BJ (cell line): ENCODE measurements at regions not wholly inside any gene's neighbourhood (a gene's known extent, or its start where the extent isn't known, plus 50 kb on each side); places are given as distances from the start of the nearest gene placed in this dataset.

Experiments used
- CTCF ChIA-PET: fragments of 350-600 bp; formaldehyde crosslinking; extraction: SDS; loops from one replicate; lab custom pipeline; 2021; ENCODE audit warnings: antibody characterized with exemption, inconsistent platforms; lab: Yijun Ruan, JAX
- POLR2A ChIA-PET: fragments of 300-600 bp; sonication (Branson Sonifier 250); formaldehyde crosslinking; extraction: SDS; loops from one replicate; lab custom pipeline; 2021; ENCODE audit warnings: antibody characterized with exemption; lab: Charles Lee
- DNase-seq: peaks from one replicate; pipeline ENCODE4 v3.0.0-alpha.2; 2011; ENCODE audit warnings: low read depth
- H3K27me3 ChIP-seq: 2 replicates; pipeline ENCODE4 v1.6.0; 2011; ENCODE audit warnings: low read length; ENCODE audit not compliant: control insufficient read depth, insufficient read depth
- H3K36me3 ChIP-seq: 2 replicates; pipeline ENCODE4 v1.5.1; 2011; ENCODE audit warnings: low read length; ENCODE audit not compliant: control insufficient read depth, insufficient read depth
- H3K4me3 ChIP-seq: 2 replicates; pipeline ENCODE4 v1.5.1; 2011; ENCODE audit warnings: low read depth, mild to moderate bottlenecking, control low read depth, low read length
- TF ChIP-seq, protein P1 (sequence below): IDR thresholded peaks from 2 replicates; pipeline ENCODE4 v1.5.1; 2011; ENCODE audit warnings: low read depth, mild to moderate bottlenecking, control low read depth, inconsistent platforms, low read length, moderate library complexity; ENCODE audit not compliant: insufficient read depth

DNA sequence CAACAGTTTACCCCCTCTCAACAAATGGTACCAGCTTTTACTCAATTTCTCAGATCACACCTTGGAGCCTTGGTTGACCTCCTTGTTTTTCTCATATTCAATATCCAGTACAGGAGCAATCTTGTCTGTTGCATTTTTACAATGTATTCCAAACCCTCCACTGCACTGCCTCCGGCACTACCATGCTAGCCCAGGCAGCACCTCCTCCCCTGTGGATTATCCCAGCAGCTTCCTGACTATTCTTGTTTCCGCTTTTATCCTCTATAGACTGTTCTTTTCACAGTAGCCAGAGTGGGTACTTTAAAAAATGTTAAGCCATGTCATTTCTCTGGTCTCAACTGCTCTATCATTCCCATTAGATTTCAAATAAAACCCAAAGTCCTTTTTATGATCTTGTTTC is 253.4 kb upstream of the GPRIN3 start:
- CTCF ChIA-PET = interaction anchor here (1.3 kb wide), 1 partner anchor 20 kb away, joined by 3 read pairs; no protein-coding TSS in a partner anchor
- TF ChIP-seq, protein P1, sequence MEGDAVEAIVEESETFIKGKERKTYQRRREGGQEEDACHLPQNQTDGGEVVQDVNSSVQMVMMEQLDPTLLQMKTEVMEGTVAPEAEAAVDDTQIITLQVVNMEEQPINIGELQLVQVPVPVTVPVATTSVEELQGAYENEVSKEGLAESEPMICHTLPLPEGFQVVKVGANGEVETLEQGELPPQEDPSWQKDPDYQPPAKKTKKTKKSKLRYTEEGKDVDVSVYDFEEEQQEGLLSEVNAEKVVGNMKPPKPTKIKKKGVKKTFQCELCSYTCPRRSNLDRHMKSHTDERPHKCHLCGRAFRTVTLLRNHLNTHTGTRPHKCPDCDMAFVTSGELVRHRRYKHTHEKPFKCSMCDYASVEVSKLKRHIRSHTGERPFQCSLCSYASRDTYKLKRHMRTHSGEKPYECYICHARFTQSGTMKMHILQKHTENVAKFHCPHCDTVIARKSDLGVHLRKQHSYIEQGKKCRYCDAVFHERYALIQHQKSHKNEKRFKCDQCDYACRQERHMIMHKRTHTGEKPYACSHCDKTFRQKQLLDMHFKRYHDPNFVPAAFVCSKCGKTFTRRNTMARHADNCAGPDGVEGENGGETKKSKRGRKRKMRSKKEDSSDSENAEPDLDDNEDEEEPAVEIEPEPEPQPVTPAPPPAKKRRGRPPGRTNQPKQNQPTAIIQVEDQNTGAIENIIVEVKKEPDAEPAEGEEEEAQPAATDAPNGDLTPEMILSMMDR = no peak

DNA sequence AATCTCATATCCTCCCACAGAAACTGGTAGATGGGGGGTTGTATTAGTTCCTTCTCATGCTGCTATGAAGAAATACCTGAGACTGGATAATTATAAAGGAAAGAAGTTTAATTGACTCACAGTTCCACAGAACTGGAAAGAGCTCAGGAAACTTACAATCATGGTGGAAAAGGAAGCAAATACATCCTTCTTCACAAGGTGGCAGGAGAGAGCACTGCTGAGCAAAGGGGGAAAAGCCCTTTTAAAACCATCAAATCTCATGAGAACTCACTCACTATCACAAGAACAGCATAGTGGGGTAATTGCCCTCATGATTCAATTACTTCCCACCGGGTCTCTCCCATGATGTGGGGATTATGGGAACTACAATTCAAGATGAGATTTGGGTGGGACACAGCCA is 250.5 kb upstream of the GPRIN3 start:
- CTCF ChIA-PET = interaction anchor here (0.9 to 1.1 kb wide), 3 partner anchors 24 to 331 kb away, joined by 3 to 4 read pairs (median 3); no protein-coding TSS in a partner anchor
- no peak overlapping the region for H3K4me3 ChIP-seq
- no peaks in the 10 kb centered on the region for H3K36me3 ChIP-seq
- POLR2A ChIA-PET = no interaction called here
- DNase-seq = no peak
- TF ChIP-seq, protein P1 = peak; percentile 33
- H3K27me3 ChIP-seq = no peaks in the 10 kb centered on the region

More for the DNA sequence above, 253.4 kb upstream of the GPRIN3 start:
- H3K27me3 ChIP-seq = no peaks in the 10 kb centered on the region
- POLR2A ChIA-PET = no interaction called here
- no peaks in the 10 kb centered on the region for H3K36me3 ChIP-seq
- no peak for DNase-seq
- no peak overlapping the region for H3K4me3 ChIP-seq

DNA sequence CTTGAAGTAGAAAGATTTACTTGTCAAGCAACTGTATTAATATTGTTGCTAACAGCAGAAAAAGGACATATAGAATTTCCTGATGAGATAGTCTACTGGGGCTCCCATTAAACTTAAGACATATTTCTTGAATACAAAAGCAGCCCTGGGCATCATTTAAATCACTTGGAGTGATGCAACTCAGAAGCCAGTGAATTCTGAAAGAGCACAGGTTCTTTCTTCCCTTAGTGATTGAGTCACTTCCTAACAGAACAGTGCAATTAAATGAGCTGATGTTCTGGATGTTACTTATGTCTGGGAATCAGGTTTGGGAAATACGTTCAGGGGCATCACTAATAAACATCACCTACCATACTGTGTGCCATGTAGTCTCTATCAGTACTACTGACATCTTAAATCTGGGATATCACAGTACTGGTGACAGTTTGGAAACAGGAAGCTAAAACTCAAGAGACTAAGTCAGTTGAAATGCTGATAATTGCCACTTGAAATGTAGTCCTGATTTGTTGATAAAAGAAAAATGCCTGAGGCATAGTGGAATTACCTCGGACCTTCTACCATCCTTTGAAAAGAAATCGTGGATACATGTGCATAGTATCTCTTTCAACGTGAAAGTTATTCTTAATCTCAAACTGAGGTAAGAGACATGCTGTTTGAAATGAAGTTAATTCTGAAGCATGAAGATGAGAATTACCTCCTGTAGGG is 249.2 kb upstream of the GPRIN3 start:
- no peaks in the 10 kb centered on the region for H3K36me3 ChIP-seq
- CTCF ChIA-PET = no interaction called here
- TF ChIP-seq, protein P1 = no peak
- POLR2A ChIA-PET = no interaction called here
- no peaks in the 10 kb centered on the region for H3K27me3 ChIP-seq
- no peak overlapping the region for H3K4me3 ChIP-seq
- DNase-seq = no peak

DNA sequence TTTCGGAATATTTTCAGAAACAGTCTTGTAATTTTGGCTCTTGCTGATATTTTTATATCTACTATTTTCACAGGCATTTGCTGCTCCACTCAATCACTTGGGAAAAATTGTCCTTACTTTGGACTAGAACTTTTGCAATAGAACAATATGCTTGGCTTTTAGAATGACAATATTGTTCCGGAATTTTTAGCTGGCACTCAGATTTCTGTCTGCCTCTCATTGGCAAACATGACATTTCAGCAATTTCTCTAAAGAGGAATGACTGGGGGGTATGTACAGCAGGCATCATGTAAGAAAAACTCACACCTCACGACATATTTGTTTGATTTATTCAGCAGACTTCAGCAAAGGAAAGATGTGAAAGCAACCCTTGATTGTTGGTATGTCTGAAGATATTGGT is 243.6 kb upstream of the GPRIN3 start:
- Histone ChIP-seq H3K27me3 (no peaks in the 10 kb centered on the region), H3K36me3 (no peaks in the 10 kb centered on the region), H3K4me3 (no peak overlapping the region)
- no peak for DNase-seq
- ChIA-PET POLR2A (no interaction called here), CTCF (no interaction called here)
- TF ChIP-seq, protein P1 = no peak

DNA sequence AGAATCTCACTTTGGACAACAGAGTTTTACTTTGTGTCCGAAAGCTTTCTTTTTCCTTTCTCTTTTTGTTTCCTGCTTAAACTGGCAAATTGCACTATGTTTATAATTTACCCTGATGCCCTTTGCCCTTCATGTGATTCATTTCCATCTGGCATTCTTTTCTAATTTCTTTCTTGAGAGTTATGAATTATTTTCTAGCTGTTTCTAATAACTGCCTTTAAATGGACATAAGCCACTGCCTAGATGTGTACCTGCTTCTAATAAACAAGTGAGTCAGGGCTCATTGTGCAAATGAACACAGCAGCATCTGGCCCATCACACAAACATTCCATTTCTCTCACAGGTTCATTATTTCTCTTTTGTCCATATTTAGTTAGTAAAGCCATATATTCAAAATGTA is 242.3 kb upstream of the GPRIN3 start:
- Histone ChIP-seq H3K27me3 (no peaks in the 10 kb centered on the region), H3K36me3 (no peaks in the 10 kb centered on the region), H3K4me3 (no peak overlapping the region)
- TF ChIP-seq, protein P1 = no peak
- ChIA-PET POLR2A (no interaction called here), CTCF (no interaction called here)
- DNase-seq = peak; percentile 39
